HG03575 (cell line): ENCODE measurements at regions not wholly inside any gene's neighbourhood (a gene's known extent, or its start where the extent isn't known, plus 50 kb on each side); places are given as distances from the start of the nearest gene placed in this dataset.

Source experiments
- ATAC-seq: cut with Tn5 transposase; IDR thresholded peaks from one replicate; pipeline ENCODE4 v1.9.1; 2021; ENCODE audit not compliant: unreplicated experiment, insufficient number of reproducible peaks, low FRiP score; ENCODE audit errors: extremely low read depth

GRCh38 chr6:23446469-23446967, 679.5 kb upstream of the NRSN1 start:
- no peak for ATAC-seq

GRCh38 chr6:23447731-23448130, 678.3 kb upstream of the NRSN1 start:
- ATAC-seq, result no peak

DNA sequence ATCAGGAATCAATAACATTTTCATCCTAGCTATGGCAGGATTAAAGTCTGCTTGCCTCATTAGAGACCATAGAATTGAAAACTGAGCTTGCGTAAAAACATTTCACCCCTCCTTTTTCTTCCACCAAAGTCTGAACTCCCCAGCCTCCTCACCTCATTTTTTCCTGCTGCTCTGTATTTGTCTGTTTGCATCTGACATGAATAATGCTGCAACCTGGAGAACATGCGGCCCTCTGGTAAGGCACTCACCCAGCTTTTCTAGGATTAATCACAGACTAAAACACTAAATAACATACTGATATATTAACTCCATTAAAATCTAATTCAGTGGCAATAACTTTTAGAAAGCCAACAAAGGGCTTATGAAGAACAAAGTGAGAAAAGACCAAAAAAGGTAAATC, 677.7 kb upstream of the NRSN1 start:
- ATAC-seq, result no peak

DNA sequence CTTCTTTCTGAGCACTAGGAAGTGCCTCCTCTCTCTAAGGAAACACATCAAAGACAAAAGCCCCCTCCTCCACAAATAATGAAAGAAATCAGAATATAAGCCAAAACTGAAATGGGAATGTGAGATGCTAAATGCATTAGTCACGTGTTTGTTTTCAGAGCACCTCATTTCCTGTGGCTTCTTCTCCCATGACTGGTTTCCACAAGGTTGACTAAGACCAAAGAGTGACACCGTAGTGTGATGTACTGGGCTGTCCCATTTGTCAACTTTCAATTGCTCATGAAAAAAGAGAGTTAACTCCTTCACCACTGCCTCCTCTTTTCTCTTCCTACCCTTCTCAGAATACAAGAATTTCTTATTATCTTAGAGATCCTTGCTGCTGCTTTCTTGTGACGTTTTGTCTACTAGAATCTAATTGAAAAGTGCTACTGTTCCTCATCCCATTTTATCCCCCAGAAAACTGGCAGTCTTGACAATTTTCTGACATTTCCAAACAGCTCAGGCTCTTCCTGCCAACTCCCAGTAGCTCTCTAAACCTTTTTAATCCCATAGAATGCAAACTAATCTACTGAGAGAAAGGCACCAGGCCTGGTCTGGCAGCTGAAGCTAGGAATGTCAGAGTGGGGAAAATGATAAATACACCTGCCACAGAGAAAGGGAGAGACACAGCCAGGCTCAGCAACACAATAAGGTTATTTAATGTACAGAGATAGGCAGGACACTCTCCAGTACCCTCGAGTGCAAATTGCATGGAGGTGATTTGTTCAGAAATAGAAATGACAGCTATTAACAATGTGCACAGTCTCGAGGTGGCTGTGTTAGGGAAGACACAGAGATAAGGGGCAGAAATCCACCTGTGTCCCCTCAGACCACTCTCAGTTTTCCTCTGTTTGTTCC, 671.7 kb upstream of the NRSN1 start:
- ATAC-seq, result no peak

DNA sequence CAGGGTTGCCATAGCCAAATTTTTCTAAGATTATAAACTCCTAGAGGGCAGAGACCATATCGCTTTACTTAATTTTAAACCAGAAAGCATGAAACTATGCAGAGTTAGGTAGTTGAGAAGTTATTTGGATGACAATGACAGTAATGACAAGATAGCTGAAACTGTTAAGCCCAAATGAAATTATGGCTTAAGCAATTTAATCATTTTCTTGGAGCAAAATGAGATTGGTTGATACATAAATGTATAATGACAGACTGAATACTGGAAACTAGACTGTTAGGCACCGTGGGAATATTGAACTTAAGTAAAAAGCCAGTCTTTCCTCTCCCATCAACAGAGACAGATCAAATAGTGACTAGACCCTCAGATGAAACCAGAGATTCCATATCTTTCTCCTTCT, 670.3 kb upstream of the NRSN1 start:
- no peak for ATAC-seq

DNA sequence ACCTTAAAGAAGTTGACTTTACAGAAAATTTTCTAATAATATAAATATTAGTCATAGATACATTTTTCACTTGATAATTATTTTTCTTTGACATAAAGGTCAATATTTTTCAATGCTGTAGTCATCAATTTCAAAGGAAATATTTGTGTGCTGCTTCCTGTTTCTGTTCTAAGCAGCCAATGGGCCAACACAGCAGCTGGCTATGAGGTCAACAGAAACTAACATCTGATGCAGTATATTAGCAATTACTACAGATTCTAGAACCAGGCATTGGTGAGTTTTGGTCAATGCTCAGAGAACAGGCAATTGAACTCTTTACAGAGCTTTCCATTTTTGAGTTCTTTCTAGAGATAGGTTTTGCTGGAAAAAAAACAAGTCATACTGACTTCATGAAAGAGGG, 669.6 kb upstream of the NRSN1 start:
- no peak for ATAC-seq

- no peak for ATAC-seq
Measured at GRCh38 chr6:23457321-23457720, 668.7 kb upstream of the NRSN1 start.

GRCh38 chr6:23465912-23466311, 660.1 kb upstream of the NRSN1 start:
- no peak for ATAC-seq

DNA sequence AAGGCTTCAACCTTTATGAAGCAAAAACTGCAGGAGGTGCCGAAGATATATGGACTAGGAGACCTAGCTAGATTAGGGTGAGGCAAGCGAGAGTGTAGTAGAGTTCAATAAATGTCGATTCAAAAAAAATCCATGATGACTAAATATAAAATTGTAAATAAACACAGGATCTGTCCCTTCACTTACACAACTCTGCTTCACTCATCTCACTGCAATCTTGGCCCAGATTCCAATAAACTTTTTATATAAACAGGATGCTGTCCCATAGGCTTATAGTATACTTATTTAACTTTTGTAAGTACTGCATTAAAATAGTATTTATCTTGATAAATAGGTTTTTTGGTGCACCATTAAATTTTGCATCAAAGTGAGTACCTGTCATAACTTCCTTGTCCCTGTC, 648.4 kb upstream of the NRSN1 start:
- ATAC-seq, result no peak

GRCh38 chr6:23478312-23478711, 647.7 kb upstream of the NRSN1 start:
- no peak for ATAC-seq

- no peak for ATAC-seq
Measured at GRCh38 chr6:23483896-23484295, 642.1 kb upstream of the NRSN1 start.

- no peak for ATAC-seq
Measured at GRCh38 chr6:23494367-23494766, 631.6 kb upstream of the NRSN1 start.

- ATAC-seq, result no peak
Measured at GRCh38 chr6:23498013-23498412, 628.0 kb upstream of the NRSN1 start.

DNA sequence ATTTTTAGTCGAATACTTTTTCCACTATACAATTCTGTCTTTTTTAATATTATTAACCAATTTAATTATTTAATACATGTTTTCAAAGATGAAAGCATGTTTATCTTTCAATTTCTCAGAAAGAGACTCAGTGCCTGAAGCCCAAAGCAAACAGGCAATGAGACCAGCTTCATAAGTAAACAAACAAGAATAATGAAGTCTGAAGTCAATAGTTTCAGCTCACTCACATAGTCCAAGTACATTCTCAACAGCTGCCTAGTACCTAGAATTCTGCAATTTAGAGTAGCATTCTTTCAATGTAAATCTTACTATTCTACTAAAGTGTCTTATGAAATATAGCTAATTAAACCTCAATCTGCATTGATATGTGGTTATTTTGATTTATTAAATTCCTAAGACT, 626.5 kb upstream of the NRSN1 start:
- ATAC-seq, result no peak

DNA sequence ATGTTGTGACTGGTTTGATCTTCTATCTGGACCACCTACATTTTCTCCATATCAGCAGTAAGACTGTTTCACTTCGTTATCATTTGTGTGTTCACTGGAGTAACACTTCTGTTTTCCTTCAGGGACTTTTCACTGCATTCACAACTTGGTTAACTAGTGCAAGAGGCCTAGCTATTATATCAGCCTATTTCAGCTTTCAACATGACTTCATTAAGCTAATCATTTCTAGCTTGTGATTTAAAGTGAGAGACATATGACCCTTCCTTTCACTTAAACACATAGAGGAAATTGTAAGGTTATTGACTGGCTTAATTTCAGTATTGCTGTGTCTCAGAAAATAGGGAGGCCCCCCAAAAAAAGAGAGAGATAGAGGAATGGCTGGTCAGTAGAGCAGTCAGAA, 622.8 kb upstream of the NRSN1 start:
- no peak for ATAC-seq

DNA sequence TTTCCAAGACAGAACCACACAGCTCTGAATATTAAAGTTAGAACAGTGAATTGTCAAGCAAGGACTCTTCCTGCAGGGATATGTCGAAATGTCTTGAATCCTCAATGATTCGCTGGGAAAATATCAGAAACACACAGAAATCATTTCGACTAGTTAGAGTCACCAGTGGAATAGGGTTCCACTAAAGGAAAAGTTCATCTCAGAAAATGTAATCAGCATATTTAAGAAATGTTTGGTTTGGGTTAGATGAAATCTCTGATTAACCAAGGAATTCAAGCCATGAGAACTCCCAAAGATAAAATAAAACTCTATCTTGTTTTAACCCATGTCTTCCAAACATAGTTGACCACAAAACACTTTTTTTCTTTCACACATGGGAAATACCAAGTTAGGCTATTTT, 621.0 kb upstream of the NRSN1 start:
- ATAC-seq, result no peak

GRCh38 chr6:23510778-23511510, 615.1 kb upstream of the NRSN1 start:
- no peak for ATAC-seq

- no peak for ATAC-seq
Measured at GRCh38 chr6:23511817-23512216, 614.2 kb upstream of the NRSN1 start.

DNA sequence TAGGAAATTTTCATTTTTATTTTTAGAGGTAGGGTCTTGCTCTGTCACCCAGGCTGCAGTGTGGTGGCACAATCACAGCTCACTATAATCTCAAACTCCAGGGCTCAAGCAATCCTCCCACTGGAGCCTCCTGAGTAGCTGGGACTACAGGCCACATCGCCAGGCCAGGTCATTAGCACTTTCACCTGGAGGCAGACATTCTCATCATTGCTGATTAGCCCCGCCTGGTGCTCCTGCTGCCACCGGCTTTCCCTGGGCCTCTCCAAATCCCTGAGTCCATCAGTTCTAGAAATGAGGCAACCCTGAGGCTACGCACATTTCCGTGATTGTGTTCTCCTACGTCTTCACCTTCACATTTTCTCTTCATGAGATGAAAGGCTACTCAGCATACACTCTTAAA, 607.7 kb upstream of the NRSN1 start:
- no peak for ATAC-seq
